ENCODE measurements at regions not wholly inside any gene's neighbourhood (a gene's known extent, or its start where the extent isn't known, plus 50 kb on each side); places are given as distances from the start of the nearest gene placed in this dataset.
"Not testable (repeated sequence)": the region's sequence is repeated elsewhere in the genome, so short reads cannot be mapped to it uniquely, and the experiment has no call there.

DNA sequence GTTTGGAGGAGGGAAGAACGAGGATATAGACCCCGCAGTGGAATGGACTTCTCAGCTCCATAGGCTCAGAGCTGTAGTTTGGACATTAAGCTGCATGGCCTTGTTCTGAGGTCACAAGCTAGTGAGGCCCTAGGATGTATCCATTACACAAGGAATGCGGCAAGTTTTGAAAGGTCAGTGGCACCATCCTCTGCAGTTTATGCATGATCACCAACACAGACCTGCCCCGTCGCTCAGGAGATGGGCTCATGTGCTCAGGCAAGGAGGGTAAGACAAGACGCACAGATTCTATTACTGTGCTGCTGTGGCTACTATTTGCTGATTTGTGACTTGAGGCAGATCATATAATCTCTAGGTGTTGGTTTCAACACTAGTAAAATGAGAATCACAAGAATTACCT, 110.9 kb downstream of the FAM161A start:
- Histone ChIP-seq H3K4me3 (no peak overlapping the region), H3K27ac (no peak overlapping the region)
- DNase-seq (ENCODE audit: low spot score): no peak
- TF ChIP-seq, protein P1, sequence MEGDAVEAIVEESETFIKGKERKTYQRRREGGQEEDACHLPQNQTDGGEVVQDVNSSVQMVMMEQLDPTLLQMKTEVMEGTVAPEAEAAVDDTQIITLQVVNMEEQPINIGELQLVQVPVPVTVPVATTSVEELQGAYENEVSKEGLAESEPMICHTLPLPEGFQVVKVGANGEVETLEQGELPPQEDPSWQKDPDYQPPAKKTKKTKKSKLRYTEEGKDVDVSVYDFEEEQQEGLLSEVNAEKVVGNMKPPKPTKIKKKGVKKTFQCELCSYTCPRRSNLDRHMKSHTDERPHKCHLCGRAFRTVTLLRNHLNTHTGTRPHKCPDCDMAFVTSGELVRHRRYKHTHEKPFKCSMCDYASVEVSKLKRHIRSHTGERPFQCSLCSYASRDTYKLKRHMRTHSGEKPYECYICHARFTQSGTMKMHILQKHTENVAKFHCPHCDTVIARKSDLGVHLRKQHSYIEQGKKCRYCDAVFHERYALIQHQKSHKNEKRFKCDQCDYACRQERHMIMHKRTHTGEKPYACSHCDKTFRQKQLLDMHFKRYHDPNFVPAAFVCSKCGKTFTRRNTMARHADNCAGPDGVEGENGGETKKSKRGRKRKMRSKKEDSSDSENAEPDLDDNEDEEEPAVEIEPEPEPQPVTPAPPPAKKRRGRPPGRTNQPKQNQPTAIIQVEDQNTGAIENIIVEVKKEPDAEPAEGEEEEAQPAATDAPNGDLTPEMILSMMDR (IDR thresholded peaks at IDR 0.05): no peak

DNA sequence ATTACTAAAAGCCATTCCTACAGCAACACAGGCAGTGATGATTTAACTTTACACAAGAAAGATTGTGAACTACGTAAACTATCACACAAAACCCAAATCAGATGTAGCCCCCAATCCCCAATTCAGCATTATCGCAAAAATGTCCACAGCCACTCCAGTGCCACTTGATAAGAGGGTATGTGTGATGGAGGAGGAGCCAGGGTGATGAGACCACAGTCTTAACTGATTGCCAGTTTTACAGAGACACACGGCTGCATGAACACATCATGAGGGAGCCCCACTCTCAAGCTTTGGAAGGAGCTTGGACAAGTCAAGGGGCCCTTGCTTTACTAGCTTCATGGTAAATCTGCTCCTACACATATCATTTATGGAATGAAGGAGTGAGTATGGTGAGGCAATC, 116.0 kb downstream of the FAM161A start:
- Histone ChIP-seq H3K27ac (no peak overlapping the region), H3K4me3 (no peak overlapping the region)
- no peak for DNase-seq (ENCODE audit: low spot score)
- TF ChIP-seq, protein P1 (IDR thresholded peaks at IDR 0.05): no peak

DNA sequence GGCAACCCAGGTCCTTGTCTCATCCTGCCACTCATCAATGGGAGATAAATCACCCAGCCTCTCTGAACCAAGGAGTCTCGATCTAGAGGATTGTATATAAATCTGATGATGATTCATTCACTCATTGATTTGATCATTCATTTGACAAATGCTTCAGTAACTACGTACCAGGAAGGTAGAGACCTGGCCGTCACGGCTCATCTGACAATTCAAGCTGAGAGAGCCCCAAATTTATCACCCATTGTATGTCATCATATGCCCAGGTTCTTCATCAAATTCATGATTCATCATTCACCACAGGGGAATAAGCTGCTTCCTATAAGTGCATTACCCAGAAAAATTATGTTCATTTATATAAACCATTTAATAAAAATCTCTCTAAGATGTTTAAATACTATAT, 116.9 kb downstream of the FAM161A start:
- TF ChIP-seq, protein P1 (IDR thresholded peaks at IDR 0.05): no peak
- no peak for DNase-seq (ENCODE audit: low spot score)
- no peak overlapping the region for H3K27ac ChIP-seq
- H3K4me3 ChIP-seq: no peak overlapping the region

DNA sequence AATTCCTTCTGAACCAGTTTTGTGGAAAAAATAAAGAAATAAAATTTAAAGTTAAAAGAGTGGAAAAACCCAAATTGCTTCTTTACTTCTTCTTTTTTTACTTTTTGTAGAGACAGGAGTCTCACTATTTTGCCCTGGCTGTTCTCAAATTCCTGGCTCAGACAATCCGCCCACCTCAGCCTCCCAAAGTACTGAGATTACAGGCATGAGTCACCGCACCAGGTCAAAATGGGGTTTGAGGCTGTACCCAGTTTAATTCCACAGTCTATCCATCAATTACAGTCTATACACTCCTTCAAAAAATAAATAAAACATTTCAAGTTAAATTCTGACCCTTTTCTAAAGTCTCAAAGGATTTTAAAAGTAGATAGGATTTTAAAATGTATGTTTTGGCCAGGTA, 120.3 kb downstream of the FAM161A start:
- H3K27ac ChIP-seq: no peak overlapping the region
- TF ChIP-seq, protein P1 (IDR thresholded peaks at IDR 0.05): no peak
- no peak for DNase-seq (ENCODE audit: low spot score)
- H3K4me3 ChIP-seq: no peak overlapping the region

DNA sequence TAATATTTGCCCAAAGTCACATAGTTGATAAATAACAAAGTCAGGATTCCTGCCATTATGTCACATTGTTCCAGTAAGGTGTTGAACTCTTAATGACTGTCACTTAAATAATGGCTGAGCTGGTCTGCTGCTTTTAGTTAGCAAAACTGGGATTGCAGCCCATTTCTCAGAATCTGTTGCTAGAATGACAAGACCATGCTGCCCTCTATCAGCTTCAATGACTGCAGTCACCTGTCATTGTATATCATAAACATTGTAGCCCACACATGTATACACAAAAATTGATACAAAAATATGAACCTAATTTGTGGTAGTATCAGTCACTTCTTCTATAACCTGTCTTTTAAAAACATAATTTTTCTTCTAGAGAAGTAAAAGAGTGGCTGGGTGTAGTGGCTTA, 121.1 kb downstream of the FAM161A start:
- Histone ChIP-seq H3K27ac (no peak overlapping the region), H3K4me3 (no peak overlapping the region)
- TF ChIP-seq, protein P1 (IDR thresholded peaks at IDR 0.05): no peak
- DNase-seq (ENCODE audit: low spot score): no peak

DNA sequence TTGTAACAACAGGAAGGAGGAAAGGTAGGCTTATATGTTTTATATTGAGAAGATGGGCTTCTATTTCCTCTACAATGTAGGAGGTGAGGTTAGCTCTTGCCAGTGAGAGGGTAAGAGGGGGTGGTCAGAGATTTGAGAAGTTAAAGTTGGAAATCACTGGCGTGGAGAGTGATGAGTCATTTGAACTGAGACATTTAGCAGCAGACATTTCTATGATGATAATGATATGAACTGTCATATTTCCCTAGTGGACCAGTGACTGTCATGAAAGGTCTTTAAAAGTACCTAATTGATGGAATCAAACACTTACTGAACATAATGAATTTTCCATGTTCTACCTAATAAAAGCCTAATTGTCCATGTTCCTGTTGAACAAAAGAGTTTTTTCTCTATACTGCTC, 126.1 kb downstream of the FAM161A start:
- Histone ChIP-seq H3K4me3 (no peak overlapping the region), H3K27ac (no peak overlapping the region)
- no peak for DNase-seq (ENCODE audit: low spot score)
- TF ChIP-seq, protein P1 (IDR thresholded peaks at IDR 0.05): no peak

DNA sequence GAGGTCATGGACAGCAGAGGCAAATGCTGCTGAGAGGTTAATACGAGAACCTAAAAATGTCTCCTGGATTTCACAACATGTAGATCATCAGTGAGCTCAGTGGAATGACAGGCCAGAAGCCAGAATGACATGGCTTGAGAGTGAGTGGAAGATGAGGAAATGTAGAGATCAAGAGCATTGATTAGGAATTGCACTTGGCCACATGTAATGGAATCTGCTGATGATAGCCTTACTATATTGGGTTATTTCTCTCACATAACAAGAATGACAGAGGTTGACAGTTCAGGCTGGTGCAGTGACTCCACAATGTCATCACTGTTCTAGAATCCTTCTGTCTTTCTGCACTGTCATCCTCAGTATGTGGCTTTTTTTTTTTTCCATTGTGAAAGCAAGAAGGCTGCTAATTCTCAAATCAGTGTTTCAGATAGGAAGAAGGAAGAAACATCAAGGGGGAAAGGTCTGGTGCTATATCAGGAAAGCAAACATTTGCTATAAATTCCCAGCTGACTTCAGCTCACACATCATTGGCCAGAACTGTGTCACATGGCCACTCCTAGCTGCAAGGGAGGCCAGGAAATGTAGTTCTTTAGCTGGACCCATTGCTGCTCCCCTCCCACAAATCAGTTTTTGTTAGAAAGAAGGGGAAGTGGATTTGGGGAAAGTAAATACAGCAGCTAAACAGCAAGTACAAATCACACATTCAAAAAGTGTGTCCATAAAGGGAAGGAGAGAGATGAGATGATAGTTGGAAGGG, 127.2 kb downstream of the FAM161A start:
- no peak for DNase-seq (ENCODE audit: low spot score)
- Histone ChIP-seq H3K4me3 (no peak overlapping the region), H3K27ac (no peak overlapping the region)
- TF ChIP-seq, protein P1 (IDR thresholded peaks at IDR 0.05): no peak

DNA sequence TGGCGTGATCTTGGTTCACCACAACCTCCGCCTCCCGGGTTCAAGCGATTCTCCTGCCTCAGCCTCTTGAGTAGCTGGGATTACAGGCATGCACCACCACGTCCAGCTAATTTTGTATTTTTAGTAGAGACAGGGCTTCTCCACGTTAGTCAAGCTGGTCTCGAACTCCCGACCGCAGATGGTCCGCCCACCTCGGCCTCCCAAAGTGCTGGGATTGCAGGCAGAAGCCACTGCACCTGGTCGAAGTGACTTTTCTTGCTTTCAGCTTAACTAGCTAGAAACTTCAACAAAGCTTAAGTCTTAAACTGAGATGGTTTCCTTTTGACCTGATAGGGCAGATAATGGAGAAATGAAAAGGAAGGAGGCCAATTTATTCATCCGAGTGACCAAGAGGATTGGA, 130.5 kb downstream of the FAM161A start:
- not testable (repeated sequence) for H3K27ac ChIP-seq

More for the DNA sequence above, 130.5 kb downstream of the FAM161A start:
- not testable (repeated sequence) for DNase-seq (ENCODE audit: low spot score); H3K4me3 ChIP-seq

Data from coronary artery (tissue), 2 donors.